ENCODE measurements at regions not wholly inside any gene's neighbourhood (a gene's known extent, or its start where the extent isn't known, plus 50 kb on each side); places are given as distances from the start of the nearest gene placed in this dataset.

- no peak for TF ChIP-seq CTCF (conservative IDR thresholded peaks at IDR 0.05; ENCODE audit: low read depth, low read length)
- no peak for TF ChIP-seq EZH2 (IDR thresholded peaks at IDR 0.05; ENCODE audit: borderline replicate concordance, low read depth, low read length, poor library complexity, severe bottlenecking)
These were observed 88.6 kb upstream of the MAFB start for GRCh38 chr20:40777653-40778052.

All from A673 (cell line).